HepG2 (cell line): ENCODE measurements at regions not wholly inside any gene's neighbourhood (a gene's known extent, or its start where the extent isn't known, plus 50 kb on each side); places are given as distances from the start of the nearest gene placed in this dataset.

Source experiments
- ATAC-seq: fragments of 200-7000 bp; cut with Tn5 transposase; 3 replicates; pipeline ENCODE4 v1.9.1; 2020; ENCODE audit warnings: mild to moderate bottlenecking, moderate library complexity
- BruUV-seq: library from RNA; stranded (reverse); fragments of 400-500 nt; replicated peaks from 2 replicates; lab custom pipeline; 2021; lab: Mats Ljungman, UMichigan
- CTCF ChIA-PET: fragments of 300-600 bp; formaldehyde crosslinking; extraction: SDS; loops from one replicate; lab custom pipeline; 2021; ENCODE audit warnings: low total read pairs, inconsistent platforms, low intra/inter-chr PET ratio; lab: Yijun Ruan, JAX
- POLR2A ChIA-PET: fragments of 350-600 bp; sonication (Branson Sonifier 250); formaldehyde crosslinking; loops from one replicate; lab custom pipeline; 2020; ENCODE audit warnings: antibody characterized with exemption, inconsistent platforms; lab: Yijun Ruan, JAX
- DNase-seq: peaks from one replicate; pipeline ENCODE4 v3.0.0-alpha.2; 2015; ENCODE audit warnings: low spot score
- FAIRE-seq: peaks from 3 replicates; lab custom pipeline; 2011; peaks lifted over from hg19 to GRCh38; lab: Jason Lieb, UNC
- H2AFZ ChIP-seq: one replicate; pipeline ENCODE4 v1.6.1; 2011; ENCODE audit warnings: low read length, inconsistent platforms
- H3K27ac ChIP-seq: fragments of 300-600 bp; 3 replicates; pipeline ENCODE4 v1.8.0; 2011; ENCODE audit warnings: mixed run types, mild to moderate bottlenecking, mixed read lengths, low read length, inconsistent platforms; ENCODE audit not compliant: insufficient read depth; ENCODE audit errors: extremely low read length
- H3K27me3 ChIP-seq, 2 experiments: fragments of 200-600 bp in 1 of 2; 2 replicates in 1 of 2; 3 replicates in 1 of 2; pipeline versions ENCODE4 v1.6.0 to v1.8.0; 2011; ENCODE audit warnings: low read length in 2 of 2, mild to moderate bottlenecking in 2 of 2, moderate library complexity in 2 of 2, inconsistent platforms in 1 of 2; ENCODE audit not compliant: insufficient read depth in 2 of 2, control insufficient read depth in 1 of 2
- H3K36me3 ChIP-seq, 2 experiments: fragments of 200-600 bp in 1 of 2; replicated peaks in 1 of 2; 2 replicates in 1 of 2; 3 replicates in 1 of 2; pipeline versions ENCODE4 v1.5.1 to v1.8.0; 2011; ENCODE audit warnings: low read length in 2 of 2, inconsistent platforms in 1 of 2; ENCODE audit not compliant: insufficient read depth in 2 of 2, control insufficient read depth in 1 of 2
- H3K4me1 ChIP-seq: 2 replicates; pipeline ENCODE4 v1.5.1; 2012; ENCODE audit warnings: low read length, inconsistent platforms; ENCODE audit not compliant: insufficient read depth
- H3K4me2 ChIP-seq: 2 replicates; pipeline ENCODE4 v1.6.0; 2011; ENCODE audit warnings: low read depth, low read length, inconsistent platforms
- H3K4me3 ChIP-seq, 3 experiments: fragments of 200-600 bp in 1 of 3; sonication (generic), shearing (Covaris generic) in 1 of 3; replicated peaks in 1 of 3; 2 replicates each; pipeline ENCODE4 v1.5.1; 2011 to 2016; ENCODE audit warnings: low read length in 3 of 3, inconsistent platforms in 2 of 3, low read depth in 2 of 3, mild to moderate bottlenecking in 2 of 3, control low read depth in 1 of 3, mixed read lengths in 1 of 3; ENCODE audit not compliant: insufficient read depth in 1 of 3
- H3K79me2 ChIP-seq: one replicate; pipeline ENCODE4 v1.6.1; 2011; ENCODE audit warnings: low read length, inconsistent platforms; ENCODE audit not compliant: insufficient read depth
- H3K9ac ChIP-seq: 2 replicates; pipeline ENCODE4 v1.6.0; 2011; ENCODE audit warnings: mild to moderate bottlenecking, low read depth, low read length, inconsistent platforms; ENCODE audit not compliant: insufficient read depth
- H3K9me3 ChIP-seq: 2 replicates; pipeline ENCODE4 v1.5.1; 2012; ENCODE audit warnings: mild to moderate bottlenecking, low read length
- H4K20me1 ChIP-seq: 2 replicates; pipeline ENCODE4 v1.6.0; 2011; ENCODE audit warnings: inconsistent platforms, mild to moderate bottlenecking, low read length, moderate library complexity; ENCODE audit not compliant: insufficient read depth
- ATF6 ChIP-seq: sonication (generic); formaldehyde crosslinking; conservative IDR thresholded peaks from 2 replicates; pipeline ENCODE4 v1.4.0; 2020; ENCODE audit warnings: missing genetic modification reagents
- GMEB1 ChIP-seq: sonication (generic); formaldehyde crosslinking; IDR thresholded peaks from 2 replicates; pipeline ENCODE4 v1.5.1; 2020; ENCODE audit warnings: missing genetic modification reagents, mild to moderate bottlenecking, borderline replicate concordance
- HDAC1 ChIP-seq: sonication (generic); formaldehyde crosslinking; IDR thresholded peaks from 2 replicates; pipeline ENCODE4 v1.5.1; 2020; ENCODE audit warnings: mild to moderate bottlenecking, missing genetic modification reagents
- NCOA2 ChIP-seq: sonication (generic); formaldehyde crosslinking; IDR thresholded peaks from 2 replicates; pipeline ENCODE4 v1.8.0; 2022; ENCODE audit warnings: inconsistent platforms
- SETDB1 ChIP-seq: sonication (generic); formaldehyde crosslinking; IDR thresholded peaks from 2 replicates; pipeline ENCODE4 v1.5.1; 2020; ENCODE audit warnings: missing genetic modification reagents, mild to moderate bottlenecking, borderline replicate concordance
- U2AF2 ChIP-seq: fragments of 200-400 bp; formaldehyde crosslinking; IDR thresholded peaks from 2 replicates; pipeline ENCODE4 v1.6.1; 2017; ENCODE audit warnings: low read depth, mild to moderate bottlenecking, low read length
- ZNF280B ChIP-seq: sonication (generic); formaldehyde crosslinking; IDR thresholded peaks from 2 replicates; pipeline ENCODE4 v1.5.0; 2020; ENCODE audit warnings: missing genetic modification reagents, mild to moderate bottlenecking, borderline replicate concordance
- ZNF343 ChIP-seq: sonication (generic); formaldehyde crosslinking; IDR thresholded peaks from 2 replicates; pipeline ENCODE4 v1.4.0; 2020; ENCODE audit warnings: mild to moderate bottlenecking, missing genetic modification reagents
- ZNF484 ChIP-seq: sonication (generic); formaldehyde crosslinking; IDR thresholded peaks from 2 replicates; pipeline ENCODE4 v1.5.1; 2020; ENCODE audit warnings: mild to moderate bottlenecking, low read depth, missing genetic modification reagents, borderline replicate concordance
- ZNF512B ChIP-seq: sonication (generic); formaldehyde crosslinking; IDR thresholded peaks from 2 replicates; pipeline ENCODE4 v1.5.1; 2020; ENCODE audit warnings: missing genetic modification reagents, mild to moderate bottlenecking, borderline replicate concordance
- ZNF543 ChIP-seq: sonication (generic); formaldehyde crosslinking; IDR thresholded peaks from 2 replicates; pipeline ENCODE4 v1.4.0; 2020; ENCODE audit warnings: mild to moderate bottlenecking, missing genetic modification reagents
- ZNF672 ChIP-seq: sonication (generic); formaldehyde crosslinking; IDR thresholded peaks from 2 replicates; pipeline ENCODE4 v1.8.1; 2022; ENCODE audit warnings: missing genetic modification reagents
- WGBS: methylation state at CpG from one replicate; pipeline ENCODE4 v1.1.6; 2017; ENCODE audit warnings: low lambda C conversion rate; 5-methylcytosine and 5-hydroxymethylcytosine counted together
- in situ Hi-C: cut with HindIII; loops from 2 replicates; pipeline ENCODE4 v1.10.0; 2017; ENCODE audit warnings: low pct_unique_long_range_greater_than_20kb; ENCODE audit not compliant: extremely low pct_ligation_motif_present
- intact Hi-C: fragments of 100-400 bp; cut with micrococcal nuclease; formaldehyde crosslinking; loops from one replicate; pipeline ENCODE4 v1.10.0; 2022; ENCODE audit not compliant: unreplicated experiment

DNA sequence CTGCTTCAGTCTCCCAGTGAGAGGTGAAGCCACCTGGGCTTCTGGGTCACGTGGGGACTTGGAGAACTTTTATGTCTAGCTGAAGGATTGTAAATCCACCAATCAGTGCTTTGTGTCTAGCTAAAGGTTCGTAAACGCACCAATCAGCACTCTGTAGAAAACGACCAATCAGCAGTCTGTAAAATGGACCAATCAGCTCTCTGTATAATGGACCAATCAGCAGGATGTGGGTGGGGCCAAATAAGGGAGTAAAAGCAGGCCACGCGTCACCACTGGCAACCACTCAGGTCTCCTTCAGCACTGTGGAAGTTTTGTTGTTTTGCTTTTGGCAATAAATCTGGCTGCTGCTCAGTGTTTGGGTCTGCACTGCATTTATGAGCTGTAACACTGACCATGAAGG lies 69.1 kb upstream of the NREP start:
- no peaks in the 10 kb centered on the region for H3K4me1 ChIP-seq
- H3K36me3 ChIP-seq = no peaks in the 10 kb centered on the region
- in situ Hi-C loops (no loop called here), intact Hi-C loops (no loop called here)
- no peak overlapping the region for H3K9ac ChIP-seq
- no peak overlapping the region for H3K4me3 ChIP-seq
- WGBS = 56% methylated on average over 4 of the region's 6 CpGs
- H3K4me2 ChIP-seq = no peak overlapping the region
- POLR2A ChIA-PET = no interaction called here
- ATAC-seq (no peak), DNase-seq (no peak), FAIRE-seq (no peak)
- H3K27ac ChIP-seq = no peak overlapping the region
- H3K27me3 ChIP-seq = no peaks in the 10 kb centered on the region
- no peaks in the 10 kb centered on the region for H3K9me3 ChIP-seq
- H4K20me1 ChIP-seq = no peaks in the 10 kb centered on the region
- no TSS peak for BruUV-seq
- no peaks in the 10 kb centered on the region for H3K79me2 ChIP-seq
- CTCF ChIA-PET = no interaction called here
- H2AFZ ChIP-seq = no peak overlapping the region
- no peak for TF ChIP-seq U2AF2
- no peak for TF ChIP-seq ZNF280B
- TF ChIP-seq ZNF484 (CRISPR knock-in tag) = no peak
- TF ChIP-seq ZNF512B (CRISPR knock-in tag) = no peak
- TF ChIP-seq GMEB1 (CRISPR knock-in tag) = no peak
- no peak for TF ChIP-seq ZNF672 (CRISPR knock-in tag)
- no peak for TF ChIP-seq ZNF343 (CRISPR knock-in tag)
- TF ChIP-seq SETDB1 (CRISPR knock-in tag) = no peak
- no peak for TF ChIP-seq ATF6 (CRISPR knock-in tag)
- TF ChIP-seq HDAC1 (CRISPR knock-in tag) = no peak
- no peak for TF ChIP-seq ZNF543 (CRISPR knock-in tag)
- no peak for TF ChIP-seq NCOA2 (CRISPR knock-in tag)
